Neural cell (in vitro differentiated cells): ENCODE measurements at regions not wholly inside any gene's neighbourhood (a gene's known extent, or its start where the extent isn't known, plus 50 kb on each side); places are given as distances from the start of the nearest gene placed in this dataset.

Experiments
- H2AFZ ChIP-seq: fragments of 200-600, 300-800 bp; sonication (generic), shearing (Covaris generic); 2 replicates; pipeline ENCODE4 v1.6.0; 2014; ENCODE audit warnings: low read depth, mild to moderate bottlenecking, antibody characterized with exemption, low read length, moderate library complexity
- H3F3A ChIP-seq: fragments of 200-600 bp; shearing (Covaris generic); 2 replicates; pipeline ENCODE4 v1.6.1; 2016; ENCODE audit warnings: mild to moderate bottlenecking, moderate library complexity, mixed read lengths, antibody characterized with exemption, low read length; ENCODE audit not compliant: insufficient read depth, poor library complexity, severe bottlenecking
- H3K27ac ChIP-seq: fragments of 200-600, 300-800 bp; sonication (generic), shearing (Covaris generic); 2 replicates; pipeline ENCODE4 v1.5.1; 2014; ENCODE audit warnings: mild to moderate bottlenecking, low read length, moderate library complexity
- H3K27me3 ChIP-seq: fragments of 300-800, 200-600 bp; sonication (generic), shearing (Covaris generic); 2 replicates; pipeline ENCODE4 v1.6.0; 2014; ENCODE audit warnings: mild to moderate bottlenecking, low read depth, low read length, moderate library complexity; ENCODE audit not compliant: insufficient read depth
- H3K36me3 ChIP-seq: fragments of 300-800, 200-600 bp; sonication (generic), shearing (Covaris generic); 2 replicates; pipeline ENCODE4 v1.5.1; 2014; ENCODE audit warnings: mild to moderate bottlenecking, antibody characterized with exemption, low read length, moderate library complexity; ENCODE audit not compliant: insufficient read depth
- H3K4me2 ChIP-seq: fragments of 300-800, 200-600 bp; sonication (generic), shearing (Covaris generic); 2 replicates; pipeline ENCODE4 v1.6.0; 2014; ENCODE audit warnings: mild to moderate bottlenecking, low read length
- H3K4me3 ChIP-seq: fragments of 300-800, 200-600 bp; sonication (generic), shearing (Covaris generic); 2 replicates; pipeline ENCODE4 v1.5.1; 2014; ENCODE audit warnings: mild to moderate bottlenecking, low read length, moderate library complexity
- H3K79me2 ChIP-seq: fragments of 200-600 bp; shearing (Covaris generic); replicated peaks from 2 replicates; pipeline ENCODE4 v1.6.0; 2014; ENCODE audit warnings: mild to moderate bottlenecking, low read length, moderate library complexity; ENCODE audit not compliant: insufficient read depth
- H3K9ac ChIP-seq: fragments of 300-800, 200-600 bp; sonication (generic), shearing (Covaris generic); 2 replicates; pipeline ENCODE4 v1.6.1; 2016; ENCODE audit warnings: mild to moderate bottlenecking, low read length, mixed read lengths
- H3K9me2 ChIP-seq: fragments of 200-600 bp; shearing (Covaris generic); 2 replicates; pipeline ENCODE4 v1.6.1; 2016; ENCODE audit warnings: mild to moderate bottlenecking, low read length, mixed read lengths; ENCODE audit not compliant: insufficient read depth
- H3K9me3 ChIP-seq: fragments of 200-600, 300-800 bp; sonication (generic), shearing (Covaris generic); 2 replicates; pipeline ENCODE4 v1.6.1; 2016; ENCODE audit warnings: mild to moderate bottlenecking, mixed run types, low read length, moderate library complexity, mixed read lengths
- H4K20me1 ChIP-seq: fragments of 200-600 bp; shearing (Covaris generic); 2 replicates; pipeline ENCODE4 v1.6.1; 2016; ENCODE audit warnings: mild to moderate bottlenecking, mixed run types; ENCODE audit not compliant: insufficient read depth
- CTCF ChIP-seq: fragments of 450-650 bp; IDR thresholded peaks from 2 replicates; pipeline ENCODE4 v1.5.1; 2014; ENCODE audit warnings: antibody characterized with exemption, mild to moderate bottlenecking, moderate library complexity; ENCODE audit not compliant: poor library complexity, severe bottlenecking
- EP300 ChIP-seq: fragments of 450-650 bp; conservative IDR thresholded peaks from 2 replicates; pipeline ENCODE4 v1.6.1; 2014; ENCODE audit warnings: antibody characterized with exemption, mild to moderate bottlenecking, moderate library complexity; ENCODE audit not compliant: poor library complexity, severe bottlenecking
- EZH2 ChIP-seq: fragments of 200-600, 300-800 bp; shearing (Covaris generic), sonication (generic); IDR thresholded peaks from 2 replicates; pipeline ENCODE4 v1.6.1; 2014; ENCODE audit warnings: antibody characterized with exemption, low read length, borderline replicate concordance, mild to moderate bottlenecking; ENCODE audit not compliant: insufficient read depth, poor library complexity, severe bottlenecking
- MXI1 ChIP-seq: fragments of 450-650 bp; conservative IDR thresholded peaks from 2 replicates; pipeline ENCODE4 v1.6.1; 2014; ENCODE audit warnings: antibody characterized with exemption, mild to moderate bottlenecking; ENCODE audit not compliant: poor library complexity, severe bottlenecking
- POLR2AphosphoS5 ChIP-seq: IDR thresholded peaks from 2 replicates; pipeline ENCODE4 v1.6.1; 2012
- RAD21 ChIP-seq: fragments of 450-650 bp; conservative IDR thresholded peaks from 2 replicates; pipeline ENCODE4 v1.6.1; 2014; ENCODE audit warnings: antibody characterized with exemption, mild to moderate bottlenecking, moderate library complexity
- SMC3 ChIP-seq: fragments of 450-650 bp; conservative IDR thresholded peaks from 2 replicates; pipeline ENCODE4 v1.6.1; 2014; ENCODE audit warnings: antibody characterized with exemption, mild to moderate bottlenecking, moderate library complexity; ENCODE audit not compliant: poor library complexity
- TAF1 ChIP-seq: IDR thresholded peaks from 2 replicates; pipeline ENCODE4 v1.6.1; 2012; ENCODE audit warnings: low read depth
- TF ChIP-seq, protein P1 (sequence below): IDR thresholded peaks from 2 replicates; pipeline ENCODE4 v1.6.1; 2012; ENCODE audit warnings: borderline replicate concordance

GRCh38 chr20:62551407-62552323 is 75.9 kb upstream of the GATA5 start (continued):
- no peak for TF ChIP-seq EZH2
- TF ChIP-seq SMC3: no peak
- no peak for TF ChIP-seq RAD21

DNA sequence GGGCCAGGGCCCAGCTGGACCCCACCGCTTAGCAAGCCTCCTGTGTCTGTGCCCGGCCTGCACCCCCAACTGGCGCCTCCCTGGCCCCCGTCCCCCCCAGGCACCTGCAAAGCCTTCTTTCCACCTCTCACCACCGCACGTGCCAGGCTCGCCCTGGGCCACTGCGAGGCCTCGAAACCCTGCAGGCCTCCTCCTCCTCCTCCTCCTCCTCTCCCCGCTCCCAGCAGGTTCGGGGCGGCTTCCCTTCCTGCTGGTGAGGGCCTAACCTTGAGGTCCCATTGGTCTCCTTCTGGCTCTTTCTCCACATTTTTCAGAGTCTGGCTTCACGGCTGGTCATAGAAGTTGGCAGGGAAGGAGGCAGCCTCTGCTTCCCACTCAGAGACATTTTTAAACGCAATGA is 76.8 kb upstream of the GATA5 start:
- H3K36me3 ChIP-seq: no peaks in the 10 kb centered on the region
- H4K20me1 ChIP-seq: no peaks in the 10 kb centered on the region
- H3F3A ChIP-seq: no peaks in the 10 kb centered on the region
- no peak overlapping the region for H2AFZ ChIP-seq
- H3K4me3 ChIP-seq: no peak overlapping the region
- no peaks in the 10 kb centered on the region for H3K79me2 ChIP-seq
- no peak overlapping the region for H3K27ac ChIP-seq
- TF ChIP-seq CTCF (no peak), EP300 (no peak), RAD21 (no peak), MXI1 (no peak), EZH2 (no peak), POLR2AphosphoS5 (no peak), TAF1 (no peak), SMC3 (no peak)
- TF ChIP-seq, protein P1, sequence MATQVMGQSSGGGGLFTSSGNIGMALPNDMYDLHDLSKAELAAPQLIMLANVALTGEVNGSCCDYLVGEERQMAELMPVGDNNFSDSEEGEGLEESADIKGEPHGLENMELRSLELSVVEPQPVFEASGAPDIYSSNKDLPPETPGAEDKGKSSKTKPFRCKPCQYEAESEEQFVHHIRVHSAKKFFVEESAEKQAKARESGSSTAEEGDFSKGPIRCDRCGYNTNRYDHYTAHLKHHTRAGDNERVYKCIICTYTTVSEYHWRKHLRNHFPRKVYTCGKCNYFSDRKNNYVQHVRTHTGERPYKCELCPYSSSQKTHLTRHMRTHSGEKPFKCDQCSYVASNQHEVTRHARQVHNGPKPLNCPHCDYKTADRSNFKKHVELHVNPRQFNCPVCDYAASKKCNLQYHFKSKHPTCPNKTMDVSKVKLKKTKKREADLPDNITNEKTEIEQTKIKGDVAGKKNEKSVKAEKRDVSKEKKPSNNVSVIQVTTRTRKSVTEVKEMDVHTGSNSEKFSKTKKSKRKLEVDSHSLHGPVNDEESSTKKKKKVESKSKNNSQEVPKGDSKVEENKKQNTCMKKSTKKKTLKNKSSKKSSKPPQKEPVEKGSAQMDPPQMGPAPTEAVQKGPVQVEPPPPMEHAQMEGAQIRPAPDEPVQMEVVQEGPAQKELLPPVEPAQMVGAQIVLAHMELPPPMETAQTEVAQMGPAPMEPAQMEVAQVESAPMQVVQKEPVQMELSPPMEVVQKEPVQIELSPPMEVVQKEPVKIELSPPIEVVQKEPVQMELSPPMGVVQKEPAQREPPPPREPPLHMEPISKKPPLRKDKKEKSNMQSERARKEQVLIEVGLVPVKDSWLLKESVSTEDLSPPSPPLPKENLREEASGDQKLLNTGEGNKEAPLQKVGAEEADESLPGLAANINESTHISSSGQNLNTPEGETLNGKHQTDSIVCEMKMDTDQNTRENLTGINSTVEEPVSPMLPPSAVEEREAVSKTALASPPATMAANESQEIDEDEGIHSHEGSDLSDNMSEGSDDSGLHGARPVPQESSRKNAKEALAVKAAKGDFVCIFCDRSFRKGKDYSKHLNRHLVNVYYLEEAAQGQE: no peak
- H3K27me3 ChIP-seq: peaks cover 26% of the 10 kb centered on the region
- H3K9ac ChIP-seq: no peak overlapping the region
- no peaks in the 10 kb centered on the region for H3K9me2 ChIP-seq
- H3K4me2 ChIP-seq: no peak overlapping the region
- no peaks in the 10 kb centered on the region for H3K9me3 ChIP-seq

- no peak overlapping the region for H3K4me2 ChIP-seq
- H4K20me1 ChIP-seq: no peaks in the 10 kb centered on the region
- no peaks in the 10 kb centered on the region for H3F3A ChIP-seq
- H3K27ac ChIP-seq: no peak overlapping the region
- no peaks in the 10 kb centered on the region for H3K79me2 ChIP-seq
- H3K36me3 ChIP-seq: no peaks in the 10 kb centered on the region
- no peak overlapping the region for H3K9ac ChIP-seq
- H2AFZ ChIP-seq: no peak overlapping the region
- H3K27me3 ChIP-seq: peaks cover 26% of the 10 kb centered on the region
- TF ChIP-seq, protein P1: no peak
- no peak for TF ChIP-seq EZH2
- no peak for TF ChIP-seq MXI1
- no peak for TF ChIP-seq TAF1
- no peak for TF ChIP-seq POLR2AphosphoS5
- TF ChIP-seq CTCF: no peak
- no peak for TF ChIP-seq EP300
- TF ChIP-seq SMC3: no peak
- TF ChIP-seq RAD21: no peak
- H3K4me3 ChIP-seq: no peak overlapping the region
- H3K9me3 ChIP-seq: no peaks in the 10 kb centered on the region
- H3K9me2 ChIP-seq: no peaks in the 10 kb centered on the region
These were observed 77.5 kb upstream of the GATA5 start for GRCh38 chr20:62553136-62553837.
